ENCODE measurements at regions not wholly inside any gene's neighbourhood (a gene's known extent, or its start where the extent isn't known, plus 50 kb on each side); places are given as distances from the start of the nearest gene placed in this dataset.
"Not testable (repeated sequence)": the region's sequence is repeated elsewhere in the genome, so short reads cannot be mapped to it uniquely, and the experiment has no call there.

DNA sequence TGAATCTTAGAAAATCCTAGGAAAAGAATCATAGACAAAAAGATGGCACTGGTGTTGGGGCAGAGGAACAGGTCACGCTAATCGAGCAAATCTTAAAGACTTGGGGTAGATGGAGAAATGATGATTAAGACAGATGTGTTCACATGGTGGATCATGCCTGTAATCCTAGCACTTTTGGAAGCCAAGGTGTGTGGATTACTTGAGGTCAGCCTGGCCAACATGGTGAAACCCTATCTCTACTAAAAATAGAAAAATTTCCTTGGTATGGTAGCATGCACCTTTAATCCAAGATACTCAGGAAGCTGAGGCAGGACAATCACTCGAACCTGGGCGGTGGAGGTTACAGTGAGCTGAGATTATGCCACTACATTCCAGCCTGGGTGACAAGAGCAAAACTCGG is 145.7 kb upstream of the HSFY2 start:
- intact Hi-C loops (cut with DNase I), result no loop called here
- DNase-seq, result no peak
- Histone ChIP-seq H3K4me1 (no peaks in the 10 kb centered on the region), H3K27ac (no peak overlapping the region), H3K36me3 (no peaks in the 10 kb centered on the region), H3K4me3 (no peak overlapping the region), H3K9me3 (no peaks in the 10 kb centered on the region), H3K27me3 (no peaks in the 10 kb centered on the region)
- TF ChIP-seq, protein P1, sequence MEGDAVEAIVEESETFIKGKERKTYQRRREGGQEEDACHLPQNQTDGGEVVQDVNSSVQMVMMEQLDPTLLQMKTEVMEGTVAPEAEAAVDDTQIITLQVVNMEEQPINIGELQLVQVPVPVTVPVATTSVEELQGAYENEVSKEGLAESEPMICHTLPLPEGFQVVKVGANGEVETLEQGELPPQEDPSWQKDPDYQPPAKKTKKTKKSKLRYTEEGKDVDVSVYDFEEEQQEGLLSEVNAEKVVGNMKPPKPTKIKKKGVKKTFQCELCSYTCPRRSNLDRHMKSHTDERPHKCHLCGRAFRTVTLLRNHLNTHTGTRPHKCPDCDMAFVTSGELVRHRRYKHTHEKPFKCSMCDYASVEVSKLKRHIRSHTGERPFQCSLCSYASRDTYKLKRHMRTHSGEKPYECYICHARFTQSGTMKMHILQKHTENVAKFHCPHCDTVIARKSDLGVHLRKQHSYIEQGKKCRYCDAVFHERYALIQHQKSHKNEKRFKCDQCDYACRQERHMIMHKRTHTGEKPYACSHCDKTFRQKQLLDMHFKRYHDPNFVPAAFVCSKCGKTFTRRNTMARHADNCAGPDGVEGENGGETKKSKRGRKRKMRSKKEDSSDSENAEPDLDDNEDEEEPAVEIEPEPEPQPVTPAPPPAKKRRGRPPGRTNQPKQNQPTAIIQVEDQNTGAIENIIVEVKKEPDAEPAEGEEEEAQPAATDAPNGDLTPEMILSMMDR (IDR thresholded peaks at IDR 0.05), result no peak
- FAIRE-seq, result no peak
- ATAC-seq, result no peak
- WGBS, 2 donors, result 91% methylated on average over 5 of the region's 5 CpGs; no CpG with 5 or more reads in 1 of the 2 donors

DNA sequence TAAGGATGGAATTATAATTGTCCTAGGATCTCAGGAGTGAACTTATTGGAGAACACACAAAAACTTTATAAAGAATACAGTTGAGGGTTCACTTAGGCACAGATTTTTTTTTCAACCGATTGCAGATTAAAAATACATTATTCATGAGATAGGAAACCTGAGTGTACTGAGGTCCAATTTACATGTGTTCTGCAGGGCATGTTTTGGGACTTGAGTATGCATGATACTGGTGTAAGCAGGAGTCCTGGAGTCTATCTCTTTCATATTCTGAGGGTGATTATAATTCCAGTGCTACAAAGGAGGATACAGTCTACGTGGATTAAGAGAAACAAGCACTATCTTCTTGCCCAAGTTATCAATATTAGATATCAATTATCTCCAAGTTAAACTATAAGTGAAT is 139.3 kb upstream of the HSFY2 start:
- FAIRE-seq (no peak), DNase-seq (no peak), ATAC-seq (no peak)
- H3K9me3 ChIP-seq, result no peaks in the 10 kb centered on the region
- intact Hi-C loops (cut with DNase I), result no loop called here
- 83% methylated on average over 2 of the region's 2 CpGs; no CpG with 5 or more reads in 1 of the 2 donors for WGBS, 2 donors
- H3K27me3 ChIP-seq, result no peaks in the 10 kb centered on the region
- no peaks in the 10 kb centered on the region for H3K4me1 ChIP-seq
- H3K36me3 ChIP-seq, result no peaks in the 10 kb centered on the region
- TF ChIP-seq, protein P1 (IDR thresholded peaks at IDR 0.05), result no peak
- no peak overlapping the region for H3K4me3 ChIP-seq
- H3K27ac ChIP-seq, result no peak overlapping the region

DNA sequence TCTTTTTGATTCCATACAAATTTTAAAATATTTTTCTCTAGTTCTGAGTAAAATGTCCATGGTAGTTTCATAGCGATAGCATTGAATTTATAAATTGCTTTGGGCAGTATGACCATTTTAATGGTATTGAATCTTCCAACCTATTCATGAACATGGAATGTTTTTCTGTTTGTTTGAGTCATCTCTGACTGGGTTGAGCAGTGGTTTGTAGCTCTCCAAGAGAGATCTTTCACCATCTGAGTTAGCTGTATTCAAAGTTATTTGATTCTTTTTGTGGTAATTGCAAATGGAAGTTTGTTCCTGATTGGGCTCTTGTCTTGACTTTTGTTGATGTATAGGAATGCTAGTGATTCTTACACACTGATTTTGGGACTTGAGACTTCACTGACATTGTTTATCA is 136.3 kb upstream of the HSFY2 start:
- ATAC-seq (no peak), DNase-seq (no peak), FAIRE-seq (no peak)
- H3K4me1 ChIP-seq, result no peaks in the 10 kb centered on the region
- no peaks in the 10 kb centered on the region for H3K27me3 ChIP-seq
- H3K36me3 ChIP-seq, result no peaks in the 10 kb centered on the region
- H3K27ac ChIP-seq, result no peak overlapping the region
- intact Hi-C loops (cut with DNase I), result no loop called here
- H3K4me3 ChIP-seq, result no peak overlapping the region
- TF ChIP-seq, protein P1 (IDR thresholded peaks at IDR 0.05), result no peak
- no peaks in the 10 kb centered on the region for H3K9me3 ChIP-seq
- 98% methylated on average over 1 of the region's 1 CpG; no CpG with 5 or more reads in 1 of the 2 donors for WGBS, 2 donors

DNA sequence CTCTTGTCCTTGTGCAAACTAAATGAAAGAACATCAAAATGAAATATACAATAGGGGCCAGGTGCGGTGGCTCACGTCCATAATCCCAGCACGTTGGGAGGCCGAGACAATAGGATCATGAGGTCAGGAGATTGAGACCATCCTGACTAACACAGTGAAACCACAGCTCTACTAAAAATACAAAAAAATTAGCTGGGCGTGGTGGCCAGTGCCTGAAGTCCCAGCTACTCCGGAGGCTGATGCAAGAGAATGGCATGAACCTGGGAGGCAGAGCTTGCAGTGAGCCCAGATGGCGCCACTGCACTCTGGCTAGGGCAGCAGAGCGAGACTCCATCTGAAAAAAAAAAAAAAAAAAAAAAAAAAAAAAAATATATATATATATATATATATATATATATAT is 132.7 kb upstream of the HSFY2 start:
- H3K4me1 ChIP-seq; H3K27ac ChIP-seq; intact Hi-C loops (cut with DNase I); H3K27me3 ChIP-seq; H3K9me3 ChIP-seq; DNase-seq; H3K4me3 ChIP-seq; ATAC-seq; FAIRE-seq; H3K36me3 ChIP-seq: not testable (repeated sequence)
- WGBS, 2 donors, result 95% methylated on average over 8 of the region's 8 CpGs; no CpG with 5 or more reads in 1 of the 2 donors

DNA sequence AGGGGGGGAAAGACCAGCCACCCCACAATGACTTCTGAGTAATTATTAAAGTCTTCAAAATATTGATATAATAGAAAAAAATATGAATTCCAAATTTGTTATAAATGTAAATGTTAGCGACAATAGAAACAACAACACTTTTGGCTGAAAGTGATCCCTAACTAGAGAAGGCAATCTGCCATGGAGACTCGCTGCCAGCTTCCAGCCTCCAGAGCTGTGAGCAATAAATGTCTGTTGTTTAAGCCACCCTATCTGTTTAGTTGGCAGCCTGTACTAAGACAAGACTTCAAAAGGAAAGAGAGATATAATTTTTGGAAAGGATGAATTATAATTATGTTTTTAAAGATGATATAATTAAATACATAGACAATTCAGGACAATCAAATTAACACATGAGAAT is 130.8 kb upstream of the HSFY2 start:
- no peak for FAIRE-seq
- Histone ChIP-seq H3K27ac (no peak overlapping the region), H3K36me3 (no peaks in the 10 kb centered on the region), H3K9me3 (no peaks in the 10 kb centered on the region), H3K4me3 (no peak overlapping the region), H3K4me1 (no peaks in the 10 kb centered on the region), H3K27me3 (no peaks in the 10 kb centered on the region)
- DNase-seq, result no peak
- intact Hi-C loops (cut with DNase I), result no loop called here
- TF ChIP-seq, protein P1 (IDR thresholded peaks at IDR 0.05), result no peak
- no peak for ATAC-seq
- WGBS, 2 donors, result 72% methylated on average over 2 of the region's 2 CpGs; no CpG with 5 or more reads in 1 of the 2 donors

All from pancreas (tissue), 10 donors.